GM23338 (cell line): ENCODE measurements at regions not wholly inside any gene's neighbourhood (a gene's known extent, or its start where the extent isn't known, plus 50 kb on each side); places are given as distances from the start of the nearest gene placed in this dataset.

ENCODE experiments used
- ATAC-seq: fragments of 200-7000 bp; cut with Tn5 transposase; 3 replicates; pipeline ENCODE4 v1.9.1; 2020
- DNase-seq: peaks from one replicate; pipeline ENCODE4 v3.0.0-alpha.2; 2015; ENCODE audit warnings: low spot score
- H2AFZ ChIP-seq: fragments of 200-600 bp; sonication (generic); 2 replicates; pipeline ENCODE4 v1.8.0; 2016; ENCODE audit warnings: antibody characterized with exemption, mild to moderate bottlenecking, moderate library complexity
- H3F3A ChIP-seq: fragments of 200-600 bp; sonication (generic); replicated peaks from 2 replicates; pipeline ENCODE4 v1.8.0; 2017; ENCODE audit warnings: antibody characterized with exemption, mixed run types, low read depth
- H3K27ac ChIP-seq: fragments of 200-600 bp; sonication (generic); 2 replicates; pipeline ENCODE4 v1.6.1; 2016; ENCODE audit warnings: low read depth
- H3K27me3 ChIP-seq: fragments of 200-600 bp; sonication (generic); 2 replicates; pipeline ENCODE4 v1.8.0; 2016; ENCODE audit warnings: mild to moderate bottlenecking, mixed run types, moderate library complexity; ENCODE audit not compliant: insufficient read depth
- H3K36me3 ChIP-seq: fragments of 200-600 bp; sonication (generic); 2 replicates; pipeline ENCODE4 v1.8.0; 2016; ENCODE audit warnings: mild to moderate bottlenecking; ENCODE audit not compliant: insufficient read depth
- H3K4me1 ChIP-seq: fragments of 200-600 bp; sonication (generic); 2 replicates; pipeline ENCODE4 v1.8.0; 2016; ENCODE audit warnings: mild to moderate bottlenecking, moderate library complexity; ENCODE audit not compliant: insufficient read depth
- H3K4me2 ChIP-seq: fragments of 200-600 bp; sonication (generic); 2 replicates; pipeline ENCODE4 v1.7.1; 2017; ENCODE audit warnings: mixed run types
- H3K4me3 ChIP-seq: fragments of 200-600 bp; sonication (generic); 2 replicates; pipeline ENCODE4 v1.6.1; 2016; ENCODE audit warnings: mixed run types
- H3K79me2 ChIP-seq: fragments of 200-600 bp; sonication (generic); replicated peaks from 2 replicates; pipeline ENCODE4 v1.8.0; 2017; ENCODE audit warnings: mild to moderate bottlenecking; ENCODE audit not compliant: insufficient read depth
- H3K9me2 ChIP-seq: fragments of 200-600 bp; sonication (generic); 2 replicates; pipeline ENCODE4 v1.8.0; 2017; ENCODE audit not compliant: insufficient read depth
- H4K20me1 ChIP-seq: fragments of 200-600 bp; sonication (generic); replicated peaks from 2 replicates; pipeline ENCODE4 v1.8.0; 2017; ENCODE audit warnings: mild to moderate bottlenecking; ENCODE audit not compliant: insufficient read depth
- H3K27ac Mint-ChIP-seq: 2 replicates; pipeline ENCODE4 v1.8.0; 2020; ENCODE audit warnings: inconsistent platforms, mild to moderate bottlenecking, moderate library complexity, mixed read lengths
- H3K27me3 Mint-ChIP-seq: 3 replicates; pipeline ENCODE4 v1.8.0; 2022; ENCODE audit warnings: low read depth, mild to moderate bottlenecking, moderate library complexity, mixed read lengths, inconsistent platforms; ENCODE audit not compliant: insufficient read depth, poor library complexity
- H3K36me3 Mint-ChIP-seq: 3 replicates; pipeline ENCODE4 v1.8.0; 2021; ENCODE audit warnings: low read depth, mild to moderate bottlenecking, inconsistent platforms, moderate library complexity, mixed read lengths
- H3K4me1 Mint-ChIP-seq: 3 replicates; pipeline ENCODE4 v1.8.0; 2020; ENCODE audit warnings: mild to moderate bottlenecking, inconsistent platforms, mixed read lengths
- H3K4me3 Mint-ChIP-seq: 3 replicates; pipeline ENCODE4 v1.8.0; 2021; ENCODE audit warnings: moderate library complexity, mild to moderate bottlenecking, inconsistent platforms, mixed read lengths
- H3K9me3 Mint-ChIP-seq: 3 replicates; pipeline ENCODE4 v1.8.0; 2020; ENCODE audit warnings: moderate library complexity, mild to moderate bottlenecking, inconsistent platforms, mixed read lengths
- CREB1 ChIP-seq: fragments of 250-450 bp; sonication (Bioruptor Pico); IDR thresholded peaks from 2 replicates; pipeline ENCODE4 v1.5.0; 2020; ENCODE audit warnings: low read depth, mild to moderate bottlenecking, moderate library complexity
- CTCF ChIP-seq, 2 experiments: fragments of 200-600 bp in 1 of 2; sonication (generic) in 1 of 2; conservative IDR thresholded peaks; 2 replicates each; pipeline versions ENCODE4 v1.5.1 to v1.6.1; 2016 to 2017; ENCODE audit warnings: antibody characterized with exemption in 2 of 2, low read depth in 2 of 2, mild to moderate bottlenecking in 2 of 2, moderate library complexity in 1 of 2
- ETS1 ChIP-seq: IDR thresholded peaks from 2 replicates; pipeline ENCODE4 v1.6.1; 2016; ENCODE audit warnings: antibody characterized with exemption
- EZH2phosphoT487 ChIP-seq: fragments of 200-600 bp; sonication (generic); IDR thresholded peaks from one replicate; pipeline ENCODE4 v1.8.1; 2018; ENCODE audit warnings: antibody characterized with exemption; ENCODE audit not compliant: unreplicated experiment
- JUNB ChIP-seq: IDR thresholded peaks from one replicate; pipeline ENCODE4 v1.6.1; 2016; ENCODE audit warnings: antibody characterized with exemption; ENCODE audit not compliant: unreplicated experiment
- POLR2AphosphoS5 ChIP-seq: IDR thresholded peaks from 2 replicates; pipeline ENCODE4 v1.6.1; 2016; ENCODE audit warnings: antibody characterized with exemption, low read depth
- REST ChIP-seq: IDR thresholded peaks from one replicate; pipeline ENCODE4 v1.6.1; 2018; ENCODE audit warnings: antibody characterized with exemption; ENCODE audit not compliant: unreplicated experiment
- ZNF114 ChIP-seq: fragments of 250-450 bp; sonication (Bioruptor Pico); IDR thresholded peaks from 2 replicates; pipeline ENCODE4 v1.5.0; 2020; ENCODE audit warnings: mild to moderate bottlenecking, moderate library complexity
- ZNF331 ChIP-seq: fragments of 250-450 bp; sonication (Bioruptor Pico); IDR thresholded peaks from 2 replicates; pipeline ENCODE4 v1.5.0; 2020; ENCODE audit warnings: low read depth, mild to moderate bottlenecking, moderate library complexity

GRCh38 chr5:148746826-148747535 is 79.4 kb upstream of the ADRB2 start:
- Histone ChIP-seq H2AFZ (no peak overlapping the region), H3K27ac (no peak overlapping the region)
- no peak for DNase-seq

GRCh38 chr5:148747536-148747906 is 78.9 kb upstream of the ADRB2 start:
- Histone ChIP-seq H3K27ac (no peak overlapping the region), H3K4me2 (no peak overlapping the region), H3K36me3 (no peaks in the 10 kb centered on the region), H3K27me3 (no peaks in the 10 kb centered on the region), H4K20me1 (no peaks in the 10 kb centered on the region), H2AFZ (0 out of 2 replicates have a peak overlapping the region, but pooled peaks have one; percentile 1), H3K79me2 (no peaks in the 10 kb centered on the region), H3K9me2 (peaks cover 4% of the 10 kb centered on the region; the same call in 1 of the 2 replicates), H3K4me1 (peaks cover 6% of the 10 kb centered on the region; the same call in 1 of the 2 replicates), H3F3A (no peaks in the 10 kb centered on the region), H3K4me3 (no peak overlapping the region)
- ATAC-seq (no peak), DNase-seq (no peak)
- Mint-ChIP-seq H3K9me3 (no peaks in the 10 kb centered on the region; the same call in 2 of the 3 replicates), H3K4me1 (peaks cover 8% of the 10 kb centered on the region; the same call in 2 of the 3 replicates), H3K36me3 (no peaks in the 10 kb centered on the region), H3K4me3 (no peak overlapping the region), H3K27me3 (no peaks in the 10 kb centered on the region), H3K27ac (no peak overlapping the region)
- TF ChIP-seq REST (no peak), POLR2AphosphoS5 (no peak), CREB1 (CRISPR knock-in tag) (no peak), ETS1 (no peak), JUNB (no peak), CTCF (conservative IDR thresholded peaks at IDR 0.05; ENCODE audit: low read depth in 2 of 2) (no peak), EZH2phosphoT487 (no peak)

More at GRCh38 chr5:148746826-148747535, 79.4 kb upstream of the ADRB2 start:
- no peaks in the 10 kb centered on the region for H3K27me3 ChIP-seq
- H3K4me1 ChIP-seq, result peaks cover 6% of the 10 kb centered on the region; the same call in 1 of the 2 replicates
- peak; percentile 28; the same call in 1 of the 3 replicates for ATAC-seq
- Mint-ChIP-seq H3K4me1 (peaks cover 8% of the 10 kb centered on the region; the same call in 2 of the 3 replicates), H3K36me3 (no peaks in the 10 kb centered on the region), H3K27ac (no peak overlapping the region; the same call in 1 of the 2 replicates), H3K9me3 (no peaks in the 10 kb centered on the region), H3K4me3 (no peak overlapping the region), H3K27me3 (no peaks in the 10 kb centered on the region)
- H3K36me3 ChIP-seq, result no peaks in the 10 kb centered on the region
- H4K20me1 ChIP-seq, result no peaks in the 10 kb centered on the region
- no peak for TF ChIP-seq CTCF (conservative IDR thresholded peaks at IDR 0.05; ENCODE audit: low read depth in 2 of 2)
- TF ChIP-seq ZNF114 (CRISPR knock-in tag), result no peak
- TF ChIP-seq ZNF331, result no peak
- no peaks in the 10 kb centered on the region for H3K79me2 ChIP-seq
- no peaks in the 10 kb centered on the region for H3F3A ChIP-seq
- H3K4me3 ChIP-seq, result no peak overlapping the region
- peaks cover 4% of the 10 kb centered on the region; the same call in 1 of the 2 replicates for H3K9me2 ChIP-seq
- H3K4me2 ChIP-seq, result no peak overlapping the region
